Erythroblast (primary cell): ENCODE measurements at regions not wholly inside any gene's neighbourhood (a gene's known extent, or its start where the extent isn't known, plus 50 kb on each side); places are given as distances from the start of the nearest gene placed in this dataset.

Source experiments
- GATA1 ChIP-seq: IDR thresholded peaks from 2 replicates; pipeline ENCODE4 v1.6.1; 2011; ENCODE audit warnings: low read depth, mild to moderate bottlenecking, control low read depth, low read length, moderate library complexity
- POLR2A ChIP-seq: IDR thresholded peaks from 2 replicates; pipeline ENCODE4 v1.6.1; 2011; ENCODE audit warnings: mild to moderate bottlenecking, low read length

DNA sequence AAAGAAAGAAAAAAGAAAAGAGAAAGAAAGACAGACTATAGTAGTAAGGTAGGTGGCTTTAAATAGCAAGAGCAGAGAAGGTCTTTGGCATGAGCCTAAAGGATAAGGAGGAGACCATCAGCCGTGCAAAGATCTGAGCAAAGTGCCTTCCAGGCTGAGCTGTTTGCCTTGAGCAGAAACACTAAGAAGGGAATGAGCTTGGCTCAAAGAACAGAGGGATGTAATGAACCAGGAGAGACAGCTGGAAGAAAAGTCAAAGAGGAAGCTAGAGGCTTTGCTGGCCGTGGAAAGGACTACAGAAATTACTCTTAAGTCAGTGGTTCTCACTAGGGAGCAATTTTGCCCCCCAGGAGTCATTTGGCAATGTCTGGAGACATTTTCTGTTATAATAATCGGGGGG is 228.6 kb downstream of the FGFR2 start:
- TF ChIP-seq POLR2A: no peak
- no peak for TF ChIP-seq GATA1
